Liver (tissue), 3 donors: ENCODE measurements at regions not wholly inside any gene's neighbourhood (a gene's known extent, or its start where the extent isn't known, plus 50 kb on each side); places are given as distances from the start of the nearest gene placed in this dataset.

Experiments used
- EGR1 ChIP-seq, 2 donors: IDR thresholded peaks; 2 replicates each; pipeline ENCODE4 v1.6.1; 2016 to 2018; ENCODE audit warnings: antibody characterized with exemption in 2 of 2, low read depth in 2 of 2
- FOXA1 ChIP-seq: IDR thresholded peaks from 2 replicates; pipeline ENCODE4 v1.6.1; 2016; ENCODE audit warnings: antibody characterized with exemption
- FOXA2 ChIP-seq: IDR thresholded peaks from 2 replicates; pipeline ENCODE4 v1.6.1; 2016; ENCODE audit warnings: antibody characterized with exemption
- GABPA ChIP-seq, 2 donors: IDR thresholded peaks in 1 of 2; conservative IDR thresholded peaks in 1 of 2; 2 replicates each; pipeline ENCODE4 v1.6.1; 2016; ENCODE audit warnings: antibody characterized with exemption in 2 of 2, mild to moderate bottlenecking in 1 of 2, moderate library complexity in 1 of 2
- JUND ChIP-seq, 2 donors: IDR thresholded peaks; 2 replicates each; pipeline ENCODE4 v1.6.1; 2016; ENCODE audit warnings: antibody characterized with exemption in 2 of 2
- RAD21 ChIP-seq, 2 donors: IDR thresholded peaks; 2 replicates each; pipeline ENCODE4 v1.6.1; 2016; ENCODE audit warnings: antibody characterized with exemption in 2 of 2, mild to moderate bottlenecking in 2 of 2
- SP1 ChIP-seq: IDR thresholded peaks from 2 replicates; pipeline ENCODE4 v1.6.1; 2018; ENCODE audit warnings: antibody characterized with exemption, mild to moderate bottlenecking
- TAF1 ChIP-seq: conservative IDR thresholded peaks from 2 replicates; pipeline ENCODE4 v1.6.1; 2016; ENCODE audit warnings: antibody characterized with exemption, mild to moderate bottlenecking
- YY1 ChIP-seq: IDR thresholded peaks from 2 replicates; pipeline ENCODE4 v1.6.1; 2016; ENCODE audit warnings: antibody characterized with exemption, mild to moderate bottlenecking
- TF ChIP-seq, protein P1 (sequence below): fragments of 150-350 bp; IDR thresholded peaks from 2 replicates; pipeline ENCODE4 v1.5.1; 2017; ENCODE audit warnings: improper control_type of control experiment, low read depth, low read length; ENCODE audit not compliant: missing input control
- TF ChIP-seq, protein P2 (sequence below): IDR thresholded peaks from 2 replicates; pipeline ENCODE4 v1.6.1; 2016; ENCODE audit warnings: antibody characterized with exemption, mild to moderate bottlenecking
- TF ChIP-seq, protein P3 (sequence below): IDR thresholded peaks from 2 replicates; pipeline ENCODE4 v1.6.1; 2016; ENCODE audit warnings: antibody characterized with exemption
- TF ChIP-seq, protein P4 (sequence below): IDR thresholded peaks from 2 replicates; pipeline ENCODE4 v1.6.1; 2016; ENCODE audit warnings: antibody characterized with exemption
- TF ChIP-seq, protein P5 (sequence below): IDR thresholded peaks from 2 replicates; pipeline ENCODE4 v1.6.1; 2016; ENCODE audit warnings: antibody characterized with exemption
- donor health status: healthy.
- donor health status: healthy.

DNA sequence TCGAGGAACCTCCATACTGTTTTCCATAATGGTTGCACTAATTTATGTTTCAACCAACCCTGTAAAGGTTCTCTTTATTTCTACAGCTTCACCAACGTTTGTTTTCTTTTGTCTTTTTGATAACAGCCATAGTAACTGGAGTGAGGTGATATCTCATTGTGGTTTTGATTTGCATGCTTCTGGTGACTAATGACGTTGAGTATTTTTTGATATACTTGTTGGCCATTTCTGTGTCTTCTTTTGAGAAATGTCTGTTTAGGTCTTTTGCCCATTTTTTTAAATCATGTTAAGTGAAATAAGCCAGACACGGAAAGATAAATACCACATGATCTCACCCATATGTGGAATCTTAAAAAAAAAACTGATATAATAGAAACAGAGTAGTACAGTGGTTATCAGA, 74.8 kb upstream of the SMIM21 start:
- TF ChIP-seq, protein P1, sequence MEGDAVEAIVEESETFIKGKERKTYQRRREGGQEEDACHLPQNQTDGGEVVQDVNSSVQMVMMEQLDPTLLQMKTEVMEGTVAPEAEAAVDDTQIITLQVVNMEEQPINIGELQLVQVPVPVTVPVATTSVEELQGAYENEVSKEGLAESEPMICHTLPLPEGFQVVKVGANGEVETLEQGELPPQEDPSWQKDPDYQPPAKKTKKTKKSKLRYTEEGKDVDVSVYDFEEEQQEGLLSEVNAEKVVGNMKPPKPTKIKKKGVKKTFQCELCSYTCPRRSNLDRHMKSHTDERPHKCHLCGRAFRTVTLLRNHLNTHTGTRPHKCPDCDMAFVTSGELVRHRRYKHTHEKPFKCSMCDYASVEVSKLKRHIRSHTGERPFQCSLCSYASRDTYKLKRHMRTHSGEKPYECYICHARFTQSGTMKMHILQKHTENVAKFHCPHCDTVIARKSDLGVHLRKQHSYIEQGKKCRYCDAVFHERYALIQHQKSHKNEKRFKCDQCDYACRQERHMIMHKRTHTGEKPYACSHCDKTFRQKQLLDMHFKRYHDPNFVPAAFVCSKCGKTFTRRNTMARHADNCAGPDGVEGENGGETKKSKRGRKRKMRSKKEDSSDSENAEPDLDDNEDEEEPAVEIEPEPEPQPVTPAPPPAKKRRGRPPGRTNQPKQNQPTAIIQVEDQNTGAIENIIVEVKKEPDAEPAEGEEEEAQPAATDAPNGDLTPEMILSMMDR = no peak
- TF ChIP-seq TAF1 (no peak), SP1 (no peak), JUND (IDR thresholded peaks at IDR 0.05) (no peak), RAD21 (IDR thresholded peaks at IDR 0.05) (no peak), YY1 (no peak), EGR1 (IDR thresholded peaks at IDR 0.05; ENCODE audit: low read depth in 2 of 2) (no peak), GABPA (IDR thresholded peaks at IDR 0.05 in 1 of 2, conservative IDR thresholded peaks at IDR 0.05 in 1 of 2) (no peak), FOXA1 (no peak), FOXA2 (no peak)
- TF ChIP-seq, protein P2, sequence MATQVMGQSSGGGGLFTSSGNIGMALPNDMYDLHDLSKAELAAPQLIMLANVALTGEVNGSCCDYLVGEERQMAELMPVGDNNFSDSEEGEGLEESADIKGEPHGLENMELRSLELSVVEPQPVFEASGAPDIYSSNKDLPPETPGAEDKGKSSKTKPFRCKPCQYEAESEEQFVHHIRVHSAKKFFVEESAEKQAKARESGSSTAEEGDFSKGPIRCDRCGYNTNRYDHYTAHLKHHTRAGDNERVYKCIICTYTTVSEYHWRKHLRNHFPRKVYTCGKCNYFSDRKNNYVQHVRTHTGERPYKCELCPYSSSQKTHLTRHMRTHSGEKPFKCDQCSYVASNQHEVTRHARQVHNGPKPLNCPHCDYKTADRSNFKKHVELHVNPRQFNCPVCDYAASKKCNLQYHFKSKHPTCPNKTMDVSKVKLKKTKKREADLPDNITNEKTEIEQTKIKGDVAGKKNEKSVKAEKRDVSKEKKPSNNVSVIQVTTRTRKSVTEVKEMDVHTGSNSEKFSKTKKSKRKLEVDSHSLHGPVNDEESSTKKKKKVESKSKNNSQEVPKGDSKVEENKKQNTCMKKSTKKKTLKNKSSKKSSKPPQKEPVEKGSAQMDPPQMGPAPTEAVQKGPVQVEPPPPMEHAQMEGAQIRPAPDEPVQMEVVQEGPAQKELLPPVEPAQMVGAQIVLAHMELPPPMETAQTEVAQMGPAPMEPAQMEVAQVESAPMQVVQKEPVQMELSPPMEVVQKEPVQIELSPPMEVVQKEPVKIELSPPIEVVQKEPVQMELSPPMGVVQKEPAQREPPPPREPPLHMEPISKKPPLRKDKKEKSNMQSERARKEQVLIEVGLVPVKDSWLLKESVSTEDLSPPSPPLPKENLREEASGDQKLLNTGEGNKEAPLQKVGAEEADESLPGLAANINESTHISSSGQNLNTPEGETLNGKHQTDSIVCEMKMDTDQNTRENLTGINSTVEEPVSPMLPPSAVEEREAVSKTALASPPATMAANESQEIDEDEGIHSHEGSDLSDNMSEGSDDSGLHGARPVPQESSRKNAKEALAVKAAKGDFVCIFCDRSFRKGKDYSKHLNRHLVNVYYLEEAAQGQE = no peak
- TF ChIP-seq, protein P3, sequence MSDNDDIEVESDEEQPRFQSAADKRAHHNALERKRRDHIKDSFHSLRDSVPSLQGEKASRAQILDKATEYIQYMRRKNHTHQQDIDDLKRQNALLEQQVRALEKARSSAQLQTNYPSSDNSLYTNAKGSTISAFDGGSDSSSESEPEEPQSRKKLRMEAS = no peak
- TF ChIP-seq, protein P4, sequence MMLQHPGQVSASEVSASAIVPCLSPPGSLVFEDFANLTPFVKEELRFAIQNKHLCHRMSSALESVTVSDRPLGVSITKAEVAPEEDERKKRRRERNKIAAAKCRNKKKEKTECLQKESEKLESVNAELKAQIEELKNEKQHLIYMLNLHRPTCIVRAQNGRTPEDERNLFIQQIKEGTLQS = no peak
- TF ChIP-seq, protein P5, sequence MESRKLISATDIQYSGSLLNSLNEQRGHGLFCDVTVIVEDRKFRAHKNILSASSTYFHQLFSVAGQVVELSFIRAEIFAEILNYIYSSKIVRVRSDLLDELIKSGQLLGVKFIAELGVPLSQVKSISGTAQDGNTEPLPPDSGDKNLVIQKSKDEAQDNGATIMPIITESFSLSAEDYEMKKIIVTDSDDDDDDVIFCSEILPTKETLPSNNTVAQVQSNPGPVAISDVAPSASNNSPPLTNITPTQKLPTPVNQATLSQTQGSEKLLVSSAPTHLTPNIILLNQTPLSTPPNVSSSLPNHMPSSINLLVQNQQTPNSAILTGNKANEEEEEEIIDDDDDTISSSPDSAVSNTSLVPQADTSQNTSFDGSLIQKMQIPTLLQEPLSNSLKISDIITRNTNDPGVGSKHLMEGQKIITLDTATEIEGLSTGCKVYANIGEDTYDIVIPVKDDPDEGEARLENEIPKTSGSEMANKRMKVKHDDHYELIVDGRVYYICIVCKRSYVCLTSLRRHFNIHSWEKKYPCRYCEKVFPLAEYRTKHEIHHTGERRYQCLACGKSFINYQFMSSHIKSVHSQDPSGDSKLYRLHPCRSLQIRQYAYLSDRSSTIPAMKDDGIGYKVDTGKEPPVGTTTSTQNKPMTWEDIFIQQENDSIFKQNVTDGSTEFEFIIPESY = no peak
